Stimulated activated CD4-positive, alpha-beta T cell treated with anti-CD3 and anti-CD28 coated beads, TNF-alpha, amount 100 ng/mL, for 48 hours (primary cell): ENCODE measurements at regions not wholly inside any gene's neighbourhood (a gene's known extent, or its start where the extent isn't known, plus 50 kb on each side); places are given as distances from the start of the nearest gene placed in this dataset.

ENCODE experiments used
- DNase-seq, 3 donors: peaks; one replicate each; pipeline ENCODE4 v3.0.0-alpha.2; 2020; ENCODE audit warnings: low read depth in 3 of 3

DNA sequence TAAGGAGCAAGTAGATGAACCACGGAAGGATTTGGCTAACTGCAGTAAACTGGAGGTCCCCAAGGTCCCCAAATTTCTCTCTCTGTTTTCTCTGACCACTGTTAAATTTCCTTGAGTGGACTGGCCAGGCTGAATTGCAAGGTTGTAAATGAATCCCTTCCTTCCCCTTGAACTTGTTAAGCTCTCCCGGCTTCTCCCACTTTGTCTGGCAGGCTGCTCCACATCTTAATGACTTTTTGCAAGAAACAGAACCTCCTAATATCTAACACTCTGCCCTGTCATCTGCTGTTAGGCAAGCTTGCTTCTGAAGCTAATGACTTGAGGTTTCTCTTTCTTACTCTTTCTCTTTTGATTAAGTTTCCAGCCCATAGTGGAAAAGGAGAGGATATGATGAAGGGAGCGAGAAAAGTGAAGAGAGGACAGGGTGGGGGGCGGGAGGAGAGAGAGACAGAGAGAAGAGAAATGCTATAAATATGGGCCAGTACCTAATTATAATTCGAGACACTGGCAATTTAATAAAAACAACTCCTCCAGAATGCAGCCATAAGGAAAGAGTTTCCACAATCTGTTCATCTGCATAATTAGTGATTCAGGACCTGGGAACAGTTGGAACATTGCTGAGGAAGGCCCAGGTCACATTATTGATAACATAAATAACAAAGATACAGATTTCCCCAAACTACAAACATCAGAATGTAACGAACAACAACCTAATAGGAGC, 437.3 kb upstream of the MPDZ start:
- no peak for DNase-seq

DNA sequence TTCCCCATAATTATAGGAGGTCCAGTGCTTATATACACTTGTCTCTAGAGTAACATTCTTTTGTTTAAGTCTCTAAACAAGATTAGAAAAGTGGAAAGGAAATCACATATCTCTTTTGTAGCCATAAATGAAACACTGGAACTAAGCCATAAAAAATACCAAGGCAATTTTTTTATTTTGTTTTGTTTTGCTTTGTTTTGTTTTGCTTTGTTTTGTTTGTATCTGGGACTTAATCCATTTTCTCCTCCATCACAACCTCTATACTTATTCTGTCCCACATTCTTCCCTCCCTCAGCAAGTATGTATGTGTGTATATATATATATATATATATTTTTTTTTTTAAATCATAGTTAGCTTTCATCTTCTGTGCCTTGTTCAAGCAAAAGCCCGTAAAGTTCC, 436.6 kb upstream of the MPDZ start:
- no peak for DNase-seq

DNA sequence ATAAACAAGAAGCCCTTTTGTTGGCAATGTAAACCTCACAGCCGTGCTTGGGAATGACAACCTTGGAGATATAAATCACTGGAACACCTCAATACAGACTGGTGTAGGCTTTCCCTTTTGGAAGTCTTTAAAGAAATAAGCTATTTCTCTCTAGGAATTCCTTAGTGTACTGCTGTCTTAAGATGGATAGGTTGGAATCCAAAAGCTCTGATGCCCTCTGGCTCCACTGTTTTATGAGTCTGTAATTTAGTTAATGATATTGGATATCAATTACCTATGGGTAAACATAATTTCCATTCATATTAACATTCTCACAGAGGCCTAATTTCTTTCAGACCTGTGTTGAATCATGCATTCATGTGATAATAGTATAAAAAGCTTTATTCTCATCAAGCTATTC, 435.9 kb upstream of the MPDZ start:
- DNase-seq: no peak

DNA sequence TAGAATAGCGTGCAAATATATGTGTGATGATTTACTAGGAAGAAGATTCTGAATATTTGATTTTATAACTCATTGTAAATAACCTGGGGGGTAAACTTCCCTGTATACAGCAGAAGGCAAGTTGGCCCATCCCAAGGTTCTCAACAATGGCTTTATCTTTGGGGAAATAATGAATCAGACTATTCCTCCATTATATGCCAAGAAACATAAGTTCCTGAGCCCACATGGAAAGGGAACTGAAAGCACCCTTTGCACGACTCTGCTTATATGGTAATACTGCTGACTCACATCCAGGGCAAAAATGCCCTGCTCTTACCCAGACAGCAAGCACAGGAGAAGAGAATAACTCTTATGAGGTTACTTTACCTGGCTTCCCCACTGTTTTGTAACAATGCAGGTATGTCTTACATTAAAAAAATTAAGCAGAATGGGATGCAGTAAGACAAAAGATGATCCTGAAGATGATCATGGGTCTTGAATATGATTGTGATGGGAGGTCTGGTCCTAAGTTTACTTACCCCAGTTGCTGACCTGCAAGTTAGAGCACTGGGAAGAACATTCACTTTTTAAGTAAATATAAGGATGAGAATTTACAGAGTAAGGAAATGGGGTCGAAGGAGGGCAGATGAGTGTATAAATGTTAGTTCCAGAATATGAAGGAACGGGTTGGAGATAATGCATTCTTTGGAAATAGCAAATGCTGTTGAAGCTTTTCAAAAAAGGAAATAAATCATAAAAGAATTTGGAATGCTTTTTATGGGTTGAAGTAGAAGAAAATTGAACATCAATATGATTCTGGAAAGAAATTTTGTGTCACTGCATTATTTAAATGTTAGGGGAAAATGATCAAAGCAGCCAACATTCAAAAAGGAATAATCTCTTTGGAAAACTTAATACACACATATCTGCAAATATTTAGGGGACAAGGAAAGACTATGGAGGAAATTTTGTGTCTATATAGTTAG, 428.4 kb upstream of the MPDZ start:
- no peak for DNase-seq

DNA sequence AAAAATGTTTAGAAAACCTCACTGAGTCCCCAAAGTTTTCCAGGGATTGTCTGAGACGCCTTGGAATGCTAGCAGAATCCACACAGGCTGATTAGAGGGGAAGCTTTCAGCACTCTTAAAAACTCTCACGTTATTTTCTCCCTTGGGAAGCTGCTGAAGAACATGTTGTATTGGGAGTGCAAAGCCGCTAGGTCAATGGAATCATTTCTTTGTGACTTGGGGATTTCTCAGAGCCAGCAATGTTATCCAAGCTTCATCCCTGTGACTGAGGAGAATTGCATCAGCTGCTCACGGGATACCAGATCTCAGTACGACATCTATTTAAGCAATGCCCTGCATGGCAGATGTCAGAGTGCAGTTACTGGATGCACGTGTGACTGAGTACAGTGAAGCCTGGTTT, 426.4 kb upstream of the MPDZ start:
- no peak for DNase-seq

DNA sequence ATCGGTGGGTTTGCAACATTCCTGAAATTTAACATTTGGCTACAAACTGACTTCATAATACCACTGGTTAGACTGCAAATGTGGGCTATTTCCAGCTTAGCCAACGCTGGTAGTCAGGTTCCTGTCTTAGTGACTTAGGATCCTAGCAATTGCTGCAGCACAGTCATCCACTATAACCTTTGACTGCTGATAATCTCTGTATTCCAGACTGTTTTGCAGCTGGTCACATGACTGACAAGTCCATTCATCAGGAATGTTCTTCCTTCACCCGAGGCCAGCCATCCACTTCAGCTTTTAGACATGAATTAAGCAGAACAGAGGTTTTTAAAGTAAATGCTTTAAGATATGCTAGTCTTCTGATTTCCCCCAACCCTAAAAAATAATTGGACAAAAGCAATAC, 425.9 kb upstream of the MPDZ start:
- DNase-seq: no peak

DNA sequence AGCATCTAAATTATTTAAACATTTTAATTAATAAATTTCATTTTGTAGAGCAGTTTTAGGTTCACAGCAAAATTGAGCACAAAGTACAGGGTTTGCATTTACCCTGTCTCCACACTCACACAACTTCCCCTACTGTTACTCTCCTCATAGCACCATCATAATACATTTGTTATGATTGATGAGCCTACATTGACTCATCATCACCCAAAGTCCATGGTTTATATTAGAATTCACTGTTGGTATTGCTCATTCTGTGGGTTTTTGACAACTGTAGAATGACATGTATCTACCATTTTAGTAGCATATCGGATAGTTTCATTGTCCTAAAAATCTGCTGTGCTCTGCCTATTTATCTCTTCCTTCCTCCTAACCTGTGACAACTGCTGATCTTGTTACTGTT, 411.1 kb upstream of the MPDZ start:
- no peak for DNase-seq

DNA sequence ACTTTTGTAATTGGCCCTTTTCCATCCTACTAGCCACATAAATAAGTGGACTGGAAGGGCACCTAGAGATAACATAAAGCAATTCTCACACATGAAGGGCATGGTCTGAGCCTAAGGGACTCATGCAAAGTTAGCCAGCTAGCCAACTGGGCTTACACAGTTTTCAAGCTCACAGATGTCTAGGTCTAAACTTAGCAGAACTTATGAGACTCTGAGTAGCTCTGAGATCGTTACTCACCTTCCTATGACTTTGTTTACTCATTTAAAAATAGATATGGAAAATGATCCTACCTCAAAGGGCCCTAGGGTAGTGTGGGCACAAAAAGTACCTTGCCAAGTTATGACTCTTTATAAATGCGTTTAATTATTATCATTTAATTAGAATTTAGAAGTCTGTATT, 410.4 kb upstream of the MPDZ start:
- DNase-seq: no peak

DNA sequence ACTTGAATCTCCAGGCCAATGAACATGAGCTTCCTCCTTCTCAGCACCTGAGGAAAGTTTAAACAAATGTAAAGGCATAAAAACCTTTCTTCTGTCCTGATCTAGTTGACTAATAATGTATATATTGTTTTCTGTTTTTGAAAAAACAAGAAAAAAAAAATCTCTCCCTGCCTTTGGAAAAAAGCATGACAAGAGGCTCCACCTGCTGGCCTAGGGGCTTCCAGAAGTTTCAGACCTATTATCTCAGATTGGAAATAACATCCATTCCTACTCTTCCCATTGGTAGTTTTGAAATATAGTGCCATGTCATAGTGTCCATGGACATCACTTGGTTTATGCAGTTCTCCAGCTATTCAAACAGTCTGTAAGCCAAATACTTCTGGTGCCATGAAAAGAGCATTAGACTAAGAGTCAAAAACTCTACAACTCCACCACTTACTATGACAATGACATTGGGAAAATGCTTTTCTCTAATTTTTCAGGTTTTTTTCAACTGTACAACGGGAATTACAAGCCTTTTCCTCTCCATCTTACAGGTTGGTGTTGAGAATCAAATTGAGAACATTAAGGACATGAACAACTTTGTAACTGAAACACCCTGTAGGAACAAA, 409.6 kb upstream of the MPDZ start:
- no peak for DNase-seq

DNA sequence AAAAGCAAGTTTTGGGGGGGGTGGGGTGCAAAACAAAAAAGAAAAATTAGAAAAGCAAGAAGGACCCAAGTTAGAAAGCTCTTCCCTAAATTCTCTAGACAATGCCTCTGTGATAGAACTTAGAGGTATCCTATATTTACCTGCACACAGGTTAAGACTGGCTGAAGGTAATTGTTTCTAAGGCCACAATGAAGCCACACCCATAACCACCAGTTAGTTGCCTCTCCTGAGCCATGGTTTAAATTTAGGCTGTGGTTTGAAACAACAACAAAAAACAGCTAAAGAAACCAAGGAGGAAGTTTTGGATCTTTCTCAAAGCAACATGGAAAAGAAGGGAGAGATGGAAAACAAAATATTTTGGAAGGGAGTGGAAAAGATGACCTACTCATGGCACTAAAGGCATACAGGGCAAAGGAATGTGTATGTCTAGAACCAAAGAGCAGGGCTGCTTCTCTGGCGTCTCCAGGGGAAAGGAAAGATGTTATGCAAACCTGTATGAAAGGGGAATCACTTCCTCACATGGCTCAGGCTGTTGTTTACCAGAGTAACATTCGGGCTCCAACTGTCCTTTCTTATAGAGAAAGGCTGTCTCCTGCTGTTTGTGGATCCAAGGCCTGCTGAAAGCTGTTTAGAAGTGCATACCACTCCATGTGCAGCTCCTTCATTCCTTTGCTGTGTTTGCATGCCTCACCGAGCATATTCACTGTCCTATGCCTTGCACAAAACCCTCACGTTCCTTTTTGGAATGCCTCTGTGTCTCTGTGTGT, 408.9 kb upstream of the MPDZ start:
- DNase-seq: no peak

DNA sequence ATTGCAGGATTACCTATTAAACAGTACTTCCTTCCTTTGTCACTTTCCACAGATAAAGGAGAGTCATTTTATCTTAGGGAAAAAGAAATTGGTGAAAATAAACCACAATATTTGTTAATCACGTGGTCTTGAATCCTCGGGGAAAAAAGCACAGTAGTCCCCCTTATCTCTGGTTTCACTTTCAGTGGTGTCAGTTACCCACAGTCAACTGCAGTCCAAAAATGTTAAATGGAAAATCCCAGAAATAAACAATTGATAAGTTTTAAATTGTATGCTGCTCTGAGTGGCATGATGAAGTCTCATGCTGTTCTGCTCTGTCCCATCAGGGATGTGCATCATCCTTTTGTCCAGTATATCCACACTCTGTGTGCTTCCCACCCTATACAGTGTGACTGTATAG, 405.2 kb upstream of the MPDZ start:
- no peak for DNase-seq

DNA sequence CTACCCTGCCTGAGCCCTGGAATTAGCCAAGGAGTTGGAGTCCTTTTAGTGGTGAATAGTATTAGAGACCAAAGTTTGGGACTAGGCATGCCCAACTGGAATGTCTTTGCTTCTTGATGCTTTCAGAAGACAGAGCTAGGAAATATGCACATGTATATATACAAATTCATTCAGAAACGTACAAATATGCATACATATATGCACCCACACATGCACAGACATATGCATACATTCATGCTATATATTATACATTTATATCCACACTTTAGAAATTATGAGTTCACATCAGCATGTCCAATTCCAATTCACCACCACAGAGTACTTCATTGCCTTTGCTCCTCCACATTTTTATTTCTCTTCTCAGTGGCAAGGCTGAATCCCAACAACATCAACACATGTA, 398.3 kb upstream of the MPDZ start:
- DNase-seq: no peak

DNA sequence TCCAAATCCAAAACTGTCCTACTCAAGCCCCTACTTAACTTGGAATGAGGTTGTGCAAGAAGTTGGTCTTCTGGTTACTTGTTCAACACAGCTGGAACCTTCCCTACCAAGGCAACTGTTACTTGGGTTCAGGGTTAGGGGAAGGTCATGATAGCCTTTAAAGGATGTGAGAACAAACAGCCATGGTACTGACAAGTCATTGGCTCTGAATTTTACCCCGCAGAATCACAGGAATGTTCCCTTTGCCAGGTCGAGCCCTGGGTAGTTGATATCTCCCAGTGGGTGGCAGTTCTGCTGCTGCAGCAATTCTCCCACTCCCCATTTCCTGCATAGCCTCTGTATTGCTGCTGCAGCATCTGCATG, 396.1 kb upstream of the MPDZ start:
- DNase-seq: no peak

DNA sequence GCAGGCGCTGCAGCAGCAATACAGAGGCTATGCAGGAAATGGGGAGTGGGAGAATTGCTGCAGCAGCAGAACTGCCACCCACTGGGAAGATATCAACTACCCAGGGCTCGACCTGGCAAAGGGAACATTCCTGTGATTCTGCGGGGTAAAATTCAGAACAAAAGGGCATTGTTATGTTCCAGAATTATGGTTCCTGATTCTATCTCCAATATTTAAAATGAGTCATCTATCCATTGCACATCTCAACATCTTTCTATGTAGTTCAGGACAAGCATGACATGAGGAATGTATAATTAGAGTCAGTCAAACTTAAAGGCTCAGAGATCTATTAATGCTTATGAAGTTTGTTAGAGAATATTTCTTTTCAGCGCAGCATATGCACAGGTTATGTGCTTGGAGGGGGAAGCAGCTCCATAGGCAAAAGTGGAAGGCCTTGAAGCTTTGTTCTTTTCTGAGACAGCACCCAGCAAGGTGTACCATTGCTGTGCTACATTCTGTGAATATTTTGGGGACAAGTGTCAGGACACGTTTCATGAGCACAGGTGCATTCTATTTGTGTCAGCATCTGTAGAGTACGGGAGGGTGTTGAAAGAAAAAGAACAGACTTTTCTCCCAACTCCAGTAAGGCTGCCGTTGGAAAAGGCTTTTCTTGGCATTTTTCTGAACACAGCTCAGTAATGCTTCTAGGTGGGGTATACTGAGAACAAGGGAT, 395.6 kb upstream of the MPDZ start:
- DNase-seq: no peak

DNA sequence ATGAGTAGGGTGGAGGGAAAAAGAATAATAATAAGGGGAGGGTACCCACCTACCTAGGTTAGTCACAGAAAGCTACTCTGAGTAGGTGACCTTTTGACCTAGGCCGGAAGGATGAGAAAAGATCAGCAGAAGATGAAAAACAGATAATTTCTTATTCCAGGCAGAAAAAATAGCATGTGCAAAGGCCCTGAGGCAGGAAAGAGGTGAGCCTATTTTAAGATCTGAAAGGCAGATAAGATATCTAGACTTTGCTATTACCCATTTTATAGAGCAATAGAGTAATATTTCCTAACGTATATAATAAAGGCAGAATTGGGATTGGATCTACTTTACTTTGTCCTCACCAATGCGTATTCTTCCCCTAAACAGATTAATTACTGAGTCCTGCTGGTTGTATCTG, 393.9 kb upstream of the MPDZ start:
- DNase-seq: no peak

DNA sequence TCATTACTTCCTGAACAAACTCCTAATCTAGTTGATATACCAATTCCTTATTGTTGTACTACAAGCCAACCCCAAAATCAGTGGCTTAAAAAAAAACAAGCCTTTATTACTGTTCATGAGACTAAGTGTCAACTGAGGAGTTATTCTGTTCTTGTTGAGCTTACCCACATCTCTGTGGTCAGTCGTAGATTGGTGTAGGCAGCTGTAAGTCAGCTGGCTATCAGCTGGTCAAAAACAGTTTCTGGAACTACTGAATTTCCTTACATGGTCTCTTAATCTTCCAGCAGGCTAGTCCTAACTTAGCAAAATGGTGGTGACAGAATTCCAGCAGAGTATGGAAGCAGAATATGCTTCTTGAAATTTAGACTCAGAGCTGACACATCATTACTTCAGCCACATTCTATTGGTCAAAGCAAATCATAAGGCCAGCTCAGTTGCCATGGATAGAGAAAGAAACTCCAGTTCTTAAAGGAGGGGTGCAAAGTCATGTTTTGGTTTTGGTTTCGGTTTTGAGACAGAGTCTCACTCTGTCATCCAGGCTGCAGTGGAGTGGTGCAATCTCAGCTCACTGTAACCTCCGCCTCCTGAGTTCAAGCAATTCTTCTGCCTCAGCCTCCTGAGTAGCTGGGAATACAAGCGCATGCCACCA, 386.1 kb upstream of the MPDZ start:
- DNase-seq: no peak

DNA sequence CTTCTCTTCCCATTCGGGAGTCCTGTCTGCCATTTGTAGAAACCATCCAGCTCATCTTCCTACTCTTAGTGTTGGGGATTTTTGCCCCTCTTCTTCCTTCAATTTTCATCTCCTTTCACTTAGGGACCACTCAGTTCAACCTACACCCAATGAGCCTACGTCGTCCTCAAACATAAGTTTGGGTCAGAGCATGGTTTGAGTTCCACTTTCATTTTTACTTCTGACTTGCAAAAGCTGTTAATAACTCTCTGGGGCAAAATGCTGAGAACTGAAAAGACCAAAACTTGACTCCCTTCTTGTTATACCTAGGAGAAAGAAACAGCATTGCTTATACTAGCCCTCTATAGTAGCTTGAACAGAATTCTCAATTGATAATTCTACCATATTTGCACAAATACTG, 381.5 kb upstream of the MPDZ start:
- DNase-seq: no peak

DNA sequence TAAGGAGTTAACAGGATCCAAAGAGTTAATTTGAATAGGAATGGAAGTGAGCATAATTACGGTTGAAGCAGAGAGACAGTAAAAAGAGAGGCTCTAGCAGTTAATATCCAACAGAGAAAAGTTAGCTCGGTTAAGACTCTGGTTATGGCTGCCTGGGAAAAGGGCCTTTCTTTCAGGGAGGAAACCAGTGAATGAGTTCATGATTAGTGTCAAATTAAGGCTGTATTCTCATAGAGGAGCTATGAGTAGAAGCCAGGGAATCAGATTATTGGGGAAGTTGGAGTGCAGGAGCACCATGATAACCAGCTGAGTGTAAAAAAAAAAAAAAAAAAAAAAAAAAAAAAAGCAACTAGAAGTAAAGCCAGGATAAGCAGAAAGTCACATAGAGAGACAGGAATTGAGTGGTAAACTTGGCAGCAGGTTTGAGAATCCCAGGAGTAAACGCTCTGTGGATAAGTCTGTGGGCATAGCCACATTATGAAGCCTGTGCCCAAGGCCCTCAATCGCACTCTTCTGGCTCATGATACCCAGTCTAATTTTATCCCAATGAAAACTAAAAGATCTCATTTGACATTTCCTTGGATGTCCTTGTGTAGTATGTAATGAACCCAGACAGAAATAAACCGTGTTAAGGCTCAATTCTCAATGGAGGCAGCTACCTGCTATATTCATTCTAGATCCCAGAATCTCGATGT, 372.6 kb upstream of the MPDZ start:
- no peak for DNase-seq

DNA sequence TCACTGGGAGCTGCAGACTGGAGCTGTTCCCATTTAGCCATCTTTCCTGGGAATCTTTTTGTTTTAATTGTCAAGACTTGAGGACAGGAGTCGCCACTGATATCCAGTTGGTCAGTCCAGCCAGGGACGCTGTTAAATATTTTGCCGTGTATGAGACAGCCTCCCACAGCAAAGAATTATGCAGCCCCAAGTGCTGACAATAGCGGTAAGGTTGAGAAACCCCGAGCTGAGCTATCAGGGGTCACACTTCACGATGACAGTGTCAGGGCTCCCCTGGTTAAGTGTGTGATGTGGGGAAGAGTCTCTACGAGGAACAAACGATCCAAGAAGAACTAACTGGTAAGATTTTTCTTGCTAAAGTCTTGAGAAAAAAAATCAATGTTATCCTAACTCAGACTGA, 372.0 kb upstream of the MPDZ start:
- no peak for DNase-seq

DNA sequence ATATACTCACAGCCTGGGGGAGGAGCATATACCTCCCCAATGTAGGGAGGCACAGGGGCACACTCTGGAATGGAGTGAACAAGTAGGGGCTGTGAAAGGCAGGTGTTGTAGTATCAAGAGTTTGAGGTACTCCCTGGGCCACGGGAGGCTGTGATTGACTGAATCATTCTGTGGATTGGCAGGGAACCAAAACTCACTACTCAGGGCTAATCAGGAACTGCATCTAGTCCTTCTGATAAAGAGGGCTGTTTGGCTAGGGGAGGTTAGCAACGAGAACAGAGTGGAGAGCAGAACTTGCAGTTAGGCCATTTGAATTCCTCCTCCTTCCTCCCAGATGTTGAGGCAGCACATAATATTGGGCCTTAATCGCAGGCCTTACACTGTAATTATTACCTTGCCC, 369.2 kb upstream of the MPDZ start:
- DNase-seq: no peak
